A673 (cell line): ENCODE measurements at regions not wholly inside any gene's neighbourhood (a gene's known extent, or its start where the extent isn't known, plus 50 kb on each side); places are given as distances from the start of the nearest gene placed in this dataset.

ENCODE experiments used
- CTCF ChIP-seq: fragments of 300-800, 200-600 bp; sonication (generic); conservative IDR thresholded peaks from 2 replicates; pipeline ENCODE4 v1.5.1; 2017; ENCODE audit warnings: low read depth, mild to moderate bottlenecking, antibody characterized with exemption, low read length, moderate library complexity, mixed read lengths
- EZH2 ChIP-seq: fragments of 200-600 bp; sonication (generic); IDR thresholded peaks from 2 replicates; pipeline ENCODE4 v1.6.1; 2017; ENCODE audit warnings: borderline replicate concordance, low read depth, mild to moderate bottlenecking, mixed read lengths, antibody characterized with exemption, low read length; ENCODE audit not compliant: poor library complexity, severe bottlenecking

GRCh38 chr2:61712060-61712459 lies 141.8 kb downstream of the FAM161A start:
- TF ChIP-seq CTCF (no peak), EZH2 (no peak)
